HepG2 (cell line): ENCODE measurements at regions not wholly inside any gene's neighbourhood (a gene's known extent, or its start where the extent isn't known, plus 50 kb on each side); places are given as distances from the start of the nearest gene placed in this dataset.

Source experiments
- ATAC-seq: fragments of 200-7000 bp; cut with Tn5 transposase; 3 replicates; pipeline ENCODE4 v1.9.1; 2020; ENCODE audit warnings: mild to moderate bottlenecking, moderate library complexity
- BruUV-seq: library from RNA; stranded (reverse); fragments of 400-500 nt; replicated peaks from 2 replicates; lab custom pipeline; 2021; lab: Mats Ljungman, UMichigan
- CTCF ChIA-PET: fragments of 300-600 bp; formaldehyde crosslinking; extraction: SDS; loops from one replicate; lab custom pipeline; 2021; ENCODE audit warnings: low total read pairs, inconsistent platforms, low intra/inter-chr PET ratio; lab: Yijun Ruan, JAX
- POLR2A ChIA-PET: fragments of 350-600 bp; sonication (Branson Sonifier 250); formaldehyde crosslinking; loops from one replicate; lab custom pipeline; 2020; ENCODE audit warnings: antibody characterized with exemption, inconsistent platforms; lab: Yijun Ruan, JAX
- DNase-seq: peaks from one replicate; pipeline ENCODE4 v3.0.0-alpha.2; 2015; ENCODE audit warnings: low spot score
- FAIRE-seq: peaks from 3 replicates; lab custom pipeline; 2011; peaks lifted over from hg19 to GRCh38; lab: Jason Lieb, UNC
- H2AFZ ChIP-seq: one replicate; pipeline ENCODE4 v1.6.1; 2011; ENCODE audit warnings: low read length, inconsistent platforms
- H3K27ac ChIP-seq: fragments of 300-600 bp; 3 replicates; pipeline ENCODE4 v1.8.0; 2011; ENCODE audit warnings: mixed run types, mild to moderate bottlenecking, mixed read lengths, low read length, inconsistent platforms; ENCODE audit not compliant: insufficient read depth; ENCODE audit errors: extremely low read length
- H3K27me3 ChIP-seq, 2 experiments: fragments of 200-600 bp in 1 of 2; 2 replicates in 1 of 2; 3 replicates in 1 of 2; pipeline versions ENCODE4 v1.6.0 to v1.8.0; 2011; ENCODE audit warnings: low read length in 2 of 2, mild to moderate bottlenecking in 2 of 2, moderate library complexity in 2 of 2, inconsistent platforms in 1 of 2; ENCODE audit not compliant: insufficient read depth in 2 of 2, control insufficient read depth in 1 of 2
- H3K36me3 ChIP-seq, 2 experiments: fragments of 200-600 bp in 1 of 2; replicated peaks in 1 of 2; 2 replicates in 1 of 2; 3 replicates in 1 of 2; pipeline versions ENCODE4 v1.5.1 to v1.8.0; 2011; ENCODE audit warnings: low read length in 2 of 2, inconsistent platforms in 1 of 2; ENCODE audit not compliant: insufficient read depth in 2 of 2, control insufficient read depth in 1 of 2
- H3K4me1 ChIP-seq: 2 replicates; pipeline ENCODE4 v1.5.1; 2012; ENCODE audit warnings: low read length, inconsistent platforms; ENCODE audit not compliant: insufficient read depth
- H3K4me2 ChIP-seq: 2 replicates; pipeline ENCODE4 v1.6.0; 2011; ENCODE audit warnings: low read depth, low read length, inconsistent platforms
- H3K4me3 ChIP-seq, 3 experiments: fragments of 200-600 bp in 1 of 3; sonication (generic), shearing (Covaris generic) in 1 of 3; replicated peaks in 1 of 3; 2 replicates each; pipeline ENCODE4 v1.5.1; 2011 to 2016; ENCODE audit warnings: low read length in 3 of 3, inconsistent platforms in 2 of 3, low read depth in 2 of 3, mild to moderate bottlenecking in 2 of 3, control low read depth in 1 of 3, mixed read lengths in 1 of 3; ENCODE audit not compliant: insufficient read depth in 1 of 3
- H3K79me2 ChIP-seq: one replicate; pipeline ENCODE4 v1.6.1; 2011; ENCODE audit warnings: low read length, inconsistent platforms; ENCODE audit not compliant: insufficient read depth
- H3K9ac ChIP-seq: 2 replicates; pipeline ENCODE4 v1.6.0; 2011; ENCODE audit warnings: mild to moderate bottlenecking, low read depth, low read length, inconsistent platforms; ENCODE audit not compliant: insufficient read depth
- H3K9me3 ChIP-seq: 2 replicates; pipeline ENCODE4 v1.5.1; 2012; ENCODE audit warnings: mild to moderate bottlenecking, low read length
- H4K20me1 ChIP-seq: 2 replicates; pipeline ENCODE4 v1.6.0; 2011; ENCODE audit warnings: inconsistent platforms, mild to moderate bottlenecking, low read length, moderate library complexity; ENCODE audit not compliant: insufficient read depth
- AHR ChIP-seq: IDR thresholded peaks from 2 replicates; pipeline ENCODE4 v1.6.1; 2018; ENCODE audit warnings: missing genetic modification reagents, missing compliant biosample characterization
- CEBPG ChIP-seq: IDR thresholded peaks from 2 replicates; pipeline ENCODE4 v1.6.1; 2016
- HNF4A ChIP-seq: sonication (generic); formaldehyde crosslinking; IDR thresholded peaks from 2 replicates; pipeline ENCODE4 v1.4.0; 2020; ENCODE audit warnings: missing genetic modification reagents
- SRY ChIP-seq: sonication (generic); formaldehyde crosslinking; IDR thresholded peaks from 2 replicates; pipeline ENCODE4 v1.8.0; 2022; ENCODE audit warnings: mild to moderate bottlenecking, missing genetic modification reagents
- ZNF12 ChIP-seq: sonication (generic); formaldehyde crosslinking; IDR thresholded peaks from 2 replicates; pipeline ENCODE4 v1.5.0; 2020; ENCODE audit warnings: missing genetic modification reagents
- ZNF136 ChIP-seq: sonication (generic); formaldehyde crosslinking; IDR thresholded peaks from 2 replicates; pipeline ENCODE4 v1.8.1; 2022; ENCODE audit warnings: low read depth, mild to moderate bottlenecking, moderate library complexity, missing genetic modification reagents
- ZNF367 ChIP-seq: sonication (generic); formaldehyde crosslinking; IDR thresholded peaks from 2 replicates; pipeline ENCODE4 v1.4.0; 2020; ENCODE audit warnings: missing genetic modification reagents, borderline replicate concordance
- WGBS: methylation state at CpG from one replicate; pipeline ENCODE4 v1.1.6; 2017; ENCODE audit warnings: low lambda C conversion rate; 5-methylcytosine and 5-hydroxymethylcytosine counted together
- in situ Hi-C: cut with HindIII; loops from 2 replicates; pipeline ENCODE4 v1.10.0; 2017; ENCODE audit warnings: low pct_unique_long_range_greater_than_20kb; ENCODE audit not compliant: extremely low pct_ligation_motif_present
- intact Hi-C: fragments of 100-400 bp; cut with micrococcal nuclease; formaldehyde crosslinking; loops from one replicate; pipeline ENCODE4 v1.10.0; 2022; ENCODE audit not compliant: unreplicated experiment
- TF ChIP-seq, protein P1 (sequence below): IDR thresholded peaks from 2 replicates; pipeline ENCODE4 v1.4.0; 2020; ENCODE audit warnings: mild to moderate bottlenecking, missing genetic modification reagents
- TF ChIP-seq, protein P2 (sequence below): sonication (generic); formaldehyde crosslinking; IDR thresholded peaks from 2 replicates; pipeline ENCODE4 v1.4.0; 2020; ENCODE audit warnings: mild to moderate bottlenecking, missing genetic modification reagents

- no peaks in the 10 kb centered on the region for H3K4me1 ChIP-seq
- in situ Hi-C loops (no loop called here), intact Hi-C loops (no loop called here)
- no peaks in the 10 kb centered on the region for H3K36me3 ChIP-seq
- no peak overlapping the region for H2AFZ ChIP-seq
- H3K9ac ChIP-seq = no peak overlapping the region
- no TSS peak for BruUV-seq
- whole genome bisulfite sequencing = 84% methylated on average over 2 of the region's 2 CpGs
- H3K9me3 ChIP-seq = no peaks in the 10 kb centered on the region
- no peak for TF ChIP-seq AHR (CRISPR knock-in tag)
- no peak for TF ChIP-seq ZNF367 (CRISPR knock-in tag)
- no peak for TF ChIP-seq SRY (CRISPR knock-in tag)
- TF ChIP-seq ZNF12 (CRISPR knock-in tag) = no peak
- TF ChIP-seq, protein P1, sequence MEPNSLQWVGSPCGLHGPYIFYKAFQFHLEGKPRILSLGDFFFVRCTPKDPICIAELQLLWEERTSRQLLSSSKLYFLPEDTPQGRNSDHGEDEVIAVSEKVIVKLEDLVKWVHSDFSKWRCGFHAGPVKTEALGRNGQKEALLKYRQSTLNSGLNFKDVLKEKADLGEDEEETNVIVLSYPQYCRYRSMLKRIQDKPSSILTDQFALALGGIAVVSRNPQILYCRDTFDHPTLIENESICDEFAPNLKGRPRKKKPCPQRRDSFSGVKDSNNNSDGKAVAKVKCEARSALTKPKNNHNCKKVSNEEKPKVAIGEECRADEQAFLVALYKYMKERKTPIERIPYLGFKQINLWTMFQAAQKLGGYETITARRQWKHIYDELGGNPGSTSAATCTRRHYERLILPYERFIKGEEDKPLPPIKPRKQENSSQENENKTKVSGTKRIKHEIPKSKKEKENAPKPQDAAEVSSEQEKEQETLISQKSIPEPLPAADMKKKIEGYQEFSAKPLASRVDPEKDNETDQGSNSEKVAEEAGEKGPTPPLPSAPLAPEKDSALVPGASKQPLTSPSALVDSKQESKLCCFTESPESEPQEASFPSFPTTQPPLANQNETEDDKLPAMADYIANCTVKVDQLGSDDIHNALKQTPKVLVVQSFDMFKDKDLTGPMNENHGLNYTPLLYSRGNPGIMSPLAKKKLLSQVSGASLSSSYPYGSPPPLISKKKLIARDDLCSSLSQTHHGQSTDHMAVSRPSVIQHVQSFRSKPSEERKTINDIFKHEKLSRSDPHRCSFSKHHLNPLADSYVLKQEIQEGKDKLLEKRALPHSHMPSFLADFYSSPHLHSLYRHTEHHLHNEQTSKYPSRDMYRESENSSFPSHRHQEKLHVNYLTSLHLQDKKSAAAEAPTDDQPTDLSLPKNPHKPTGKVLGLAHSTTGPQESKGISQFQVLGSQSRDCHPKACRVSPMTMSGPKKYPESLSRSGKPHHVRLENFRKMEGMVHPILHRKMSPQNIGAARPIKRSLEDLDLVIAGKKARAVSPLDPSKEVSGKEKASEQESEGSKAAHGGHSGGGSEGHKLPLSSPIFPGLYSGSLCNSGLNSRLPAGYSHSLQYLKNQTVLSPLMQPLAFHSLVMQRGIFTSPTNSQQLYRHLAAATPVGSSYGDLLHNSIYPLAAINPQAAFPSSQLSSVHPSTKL (CRISPR knock-in tag) = no peak
- TF ChIP-seq CEBPG (CRISPR knock-in tag) = no peak
- TF ChIP-seq HNF4A = no peak
- TF ChIP-seq, protein P2, sequence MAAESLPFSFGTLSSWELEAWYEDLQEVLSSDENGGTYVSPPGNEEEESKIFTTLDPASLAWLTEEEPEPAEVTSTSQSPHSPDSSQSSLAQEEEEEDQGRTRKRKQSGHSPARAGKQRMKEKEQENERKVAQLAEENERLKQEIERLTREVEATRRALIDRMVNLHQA (CRISPR knock-in tag) = no peak
- no peak for TF ChIP-seq ZNF136
- no peak overlapping the region for H3K4me2 ChIP-seq
- no peaks in the 10 kb centered on the region; a peak in 1 of 5 replicates for H3K27me3 ChIP-seq
- H3K4me3 ChIP-seq = no peak overlapping the region
- ChIA-PET POLR2A (no interaction called here), CTCF (no interaction called here)
- no peaks in the 10 kb centered on the region for H3K79me2 ChIP-seq
- no peaks in the 10 kb centered on the region for H4K20me1 ChIP-seq
- FAIRE-seq (no peak), ATAC-seq (no peak), DNase-seq (no peak)
- H3K27ac ChIP-seq = no peak overlapping the region
These were observed 53.3 kb upstream of the PRRC2C start for GRCh38 chr1:171431994-171432393.
